8988T (cell line): ENCODE measurements at regions not wholly inside any gene's neighbourhood (a gene's known extent, or its start where the extent isn't known, plus 50 kb on each side); places are given as distances from the start of the nearest gene placed in this dataset.
"Not testable (repeated sequence)": the region's sequence is repeated elsewhere in the genome, so short reads cannot be mapped to it uniquely, and the experiment has no call there.

Source experiments
- DNase-seq: peaks from one replicate; pipeline ENCODE4 v3.0.0; 2011

- no peak for DNase-seq
Observed at GRCh38 chr5:97545886-97546535, 363.0 kb upstream of the RIOK2 start.

DNA sequence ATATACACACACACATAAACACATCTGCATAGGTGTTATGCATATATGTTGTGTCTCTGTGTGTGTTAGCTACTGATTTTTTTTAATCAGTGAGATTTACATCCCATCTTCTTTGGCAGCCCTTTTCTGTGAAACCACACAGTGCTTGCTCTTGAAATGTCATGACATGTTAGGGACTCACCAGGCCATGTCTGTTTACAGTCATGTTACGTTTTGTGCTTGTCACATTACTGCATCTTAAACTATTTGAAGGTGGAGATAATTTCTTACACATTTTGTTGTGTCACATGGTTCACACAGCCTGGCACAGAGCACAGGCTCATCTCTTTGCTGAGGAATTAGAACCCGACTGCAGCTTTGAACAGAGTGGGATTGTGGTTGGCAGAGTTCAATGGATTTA, 364.4 kb upstream of the RIOK2 start:
- DNase-seq: no peak

DNA sequence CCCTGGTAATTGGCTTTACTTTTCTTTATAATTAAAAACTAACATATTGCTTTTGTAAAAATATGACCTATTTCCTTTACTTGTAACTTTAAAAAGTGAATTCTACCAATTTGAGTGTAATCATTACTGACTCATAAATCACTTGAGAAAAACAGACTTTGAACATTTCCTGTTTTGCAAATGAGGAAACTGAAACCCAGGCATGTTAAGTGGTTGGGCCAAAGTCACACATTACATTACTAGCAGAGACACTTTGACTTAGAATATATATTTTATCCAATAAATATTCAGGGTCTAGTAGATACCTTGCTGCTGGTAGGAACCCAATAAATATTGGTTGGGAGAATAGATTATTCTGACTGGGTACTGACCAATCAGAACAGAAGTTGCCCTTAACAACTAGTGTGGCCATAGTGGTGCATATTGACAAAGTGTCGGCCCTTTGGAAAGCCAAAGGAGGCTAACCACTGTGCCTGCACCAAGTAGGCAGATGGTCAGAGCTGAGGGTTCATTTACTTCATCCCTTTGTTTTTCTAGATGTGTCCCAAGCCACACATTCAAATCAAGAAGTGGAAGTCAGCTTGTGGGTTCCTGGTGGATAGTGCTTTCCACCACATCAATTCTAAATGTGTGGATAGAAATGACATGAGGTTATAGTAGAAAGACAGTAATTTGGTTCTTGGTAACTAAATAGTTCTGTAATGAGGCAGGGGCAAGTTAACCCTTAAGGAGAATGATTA, 365.1 kb upstream of the RIOK2 start:
- no peak for DNase-seq

- no peak for DNase-seq
Observed at GRCh38 chr5:97548739-97549080, 365.7 kb upstream of the RIOK2 start.

- no peak for DNase-seq
Observed at GRCh38 chr5:97549496-97549895, 366.4 kb upstream of the RIOK2 start.

GRCh38 chr5:97550164-97550563, 367.1 kb upstream of the RIOK2 start:
- DNase-seq: no peak

DNA sequence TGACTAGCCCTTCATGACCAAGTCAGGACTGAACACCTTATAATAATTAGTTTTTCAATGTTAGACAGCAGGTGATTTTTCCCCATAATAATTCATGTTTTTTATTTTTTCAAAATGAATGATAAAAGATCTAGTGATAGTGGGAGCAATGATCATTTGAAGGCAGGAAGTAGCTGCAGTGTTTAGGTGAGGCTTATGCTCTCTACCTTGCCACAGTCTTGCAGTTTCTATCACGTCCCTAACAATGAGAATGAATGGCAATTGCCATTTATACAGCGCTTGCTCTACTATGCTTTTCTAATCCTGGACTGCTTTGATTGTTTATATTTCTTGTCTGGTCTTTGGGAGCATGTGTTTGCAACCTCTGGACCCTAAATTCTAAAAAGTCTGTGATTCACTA, 367.8 kb upstream of the RIOK2 start:
- DNase-seq: no peak

DNA sequence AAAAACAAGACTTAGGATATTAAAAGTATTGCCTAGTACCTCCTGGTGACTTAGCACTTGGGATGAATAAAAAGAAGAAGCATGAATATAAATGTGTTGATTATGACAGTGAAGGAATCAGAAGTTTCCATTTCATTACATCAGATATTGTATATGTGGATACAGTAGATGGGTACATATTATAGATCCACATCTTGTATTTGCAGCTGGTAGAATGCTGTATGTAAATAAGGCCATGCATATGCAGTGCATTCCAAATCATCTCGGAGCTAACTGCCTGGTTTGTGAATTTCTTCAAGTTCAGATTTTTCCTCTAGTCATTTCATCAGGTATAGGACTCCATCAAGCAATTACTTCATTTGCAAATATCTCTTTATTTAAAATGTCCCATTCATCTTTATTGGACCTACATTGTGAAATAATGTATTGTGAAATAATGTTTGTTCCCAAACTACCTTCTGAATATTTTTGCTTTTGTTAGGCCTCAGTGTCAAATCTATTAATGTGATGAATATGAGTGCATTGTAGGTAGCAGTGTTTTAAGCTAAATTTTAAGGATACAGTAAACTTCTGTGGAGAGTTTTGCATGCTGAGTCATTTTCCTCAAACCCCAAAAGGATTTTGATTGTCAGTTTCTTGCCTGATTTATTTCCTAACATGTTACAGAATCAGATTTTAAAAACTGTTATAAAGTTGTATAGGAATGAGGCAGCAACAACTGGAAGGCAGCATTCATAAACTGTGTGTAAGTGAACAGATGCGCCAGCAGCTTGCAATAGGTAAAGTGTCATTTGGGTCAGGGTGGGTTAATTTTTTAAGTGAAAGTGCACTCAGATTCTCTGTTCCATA, 370.8 kb upstream of the RIOK2 start:
- DNase-seq: no peak

DNA sequence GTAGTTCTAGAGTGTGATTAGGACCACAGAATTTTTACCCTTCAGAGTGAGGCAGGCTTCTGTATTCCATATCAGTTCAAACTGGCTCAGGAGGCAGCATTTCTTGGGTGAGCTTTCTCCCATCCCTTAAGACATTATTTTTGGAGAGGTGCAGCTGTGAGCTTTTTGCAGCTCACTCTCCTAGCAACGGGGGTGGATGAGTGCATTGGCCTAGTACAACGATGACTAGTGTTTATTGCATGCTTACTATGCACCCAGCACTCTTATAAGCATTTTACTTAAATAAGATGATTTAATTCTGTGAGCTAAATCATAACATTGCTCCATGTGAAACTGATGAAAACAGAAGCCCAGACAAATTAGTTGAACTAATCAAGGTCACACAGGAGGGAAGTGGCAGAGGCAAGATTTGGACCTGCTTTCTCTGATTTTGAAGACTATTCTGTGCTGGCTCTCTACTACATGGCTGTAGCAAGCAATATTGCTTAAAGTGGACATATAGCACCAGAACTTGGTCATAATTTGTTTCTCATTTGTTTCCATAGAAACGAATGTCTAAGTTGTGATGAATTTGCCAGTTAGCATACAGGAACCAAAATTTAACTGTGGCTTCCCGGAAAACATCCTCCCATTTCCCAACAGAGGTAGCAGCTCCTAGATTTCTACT, 372.1 kb upstream of the RIOK2 start:
- DNase-seq: no peak

DNA sequence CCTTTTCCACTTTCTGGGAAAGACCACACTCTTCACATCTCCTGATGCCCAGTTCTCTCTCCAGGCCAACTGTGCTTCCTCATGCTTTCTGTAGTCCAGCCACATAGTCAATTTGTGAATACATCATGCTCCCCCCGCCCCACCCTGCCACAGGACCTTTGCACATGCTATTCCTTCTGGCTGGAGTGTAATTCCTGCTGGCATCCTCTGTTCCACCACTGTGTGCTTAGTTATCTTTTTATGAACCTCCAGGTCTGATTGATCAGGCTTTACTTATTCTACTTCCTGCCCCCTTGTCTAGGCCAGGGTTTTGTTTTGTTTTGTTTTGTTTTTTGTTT, 372.6 kb upstream of the RIOK2 start:
- no peak for DNase-seq

- DNase-seq: no peak
Observed at GRCh38 chr5:97559827-97560598, 377.0 kb upstream of the RIOK2 start.

DNA sequence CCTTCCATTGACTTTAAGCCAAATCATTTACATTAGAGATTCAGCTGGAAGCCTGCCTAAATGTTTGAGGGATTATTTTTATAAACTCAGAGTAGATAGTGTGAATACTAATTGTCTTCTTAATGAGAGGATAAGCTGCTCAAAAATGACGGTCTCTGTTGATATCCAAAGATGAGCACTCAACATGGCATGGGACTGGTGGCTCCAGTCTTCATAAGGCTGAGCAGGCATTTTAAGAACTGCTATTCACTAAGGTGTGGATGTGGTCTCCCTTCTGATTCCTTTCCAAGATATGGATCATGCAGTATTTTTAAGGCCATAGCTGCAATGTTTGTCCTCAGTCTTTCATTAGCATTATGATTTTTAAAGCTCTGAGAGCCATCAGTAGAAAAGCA, 377.5 kb upstream of the RIOK2 start:
- DNase-seq: no peak

DNA sequence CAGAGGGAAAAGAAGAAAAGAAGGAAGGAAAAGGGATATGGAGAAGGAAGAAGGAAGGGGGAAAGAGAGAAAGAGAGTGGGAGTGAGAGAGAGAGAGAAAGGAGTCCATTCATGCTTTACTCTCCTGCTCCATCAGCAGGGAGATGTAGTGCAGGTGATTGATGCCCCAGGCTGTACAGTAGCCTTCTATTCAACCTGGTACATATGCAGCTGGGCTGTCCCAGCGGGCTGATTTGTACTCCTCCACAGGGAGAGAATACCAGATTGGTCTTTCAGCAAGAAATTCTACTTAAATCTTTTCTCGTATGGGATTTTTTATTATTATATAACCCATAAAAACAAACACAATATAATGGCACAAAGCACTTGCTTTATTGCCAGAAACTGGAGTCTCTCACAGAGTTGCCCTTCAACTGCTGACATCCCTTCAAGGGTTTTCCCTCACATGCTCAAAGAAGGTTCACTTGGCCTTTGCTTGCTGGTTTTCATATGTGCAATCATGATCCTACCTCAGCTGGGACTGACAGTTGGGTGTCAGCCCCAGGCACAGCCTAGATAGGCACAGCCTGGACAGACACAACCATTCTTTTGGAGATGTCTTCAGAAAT, 380.1 kb upstream of the RIOK2 start:
- no peak for DNase-seq

DNA sequence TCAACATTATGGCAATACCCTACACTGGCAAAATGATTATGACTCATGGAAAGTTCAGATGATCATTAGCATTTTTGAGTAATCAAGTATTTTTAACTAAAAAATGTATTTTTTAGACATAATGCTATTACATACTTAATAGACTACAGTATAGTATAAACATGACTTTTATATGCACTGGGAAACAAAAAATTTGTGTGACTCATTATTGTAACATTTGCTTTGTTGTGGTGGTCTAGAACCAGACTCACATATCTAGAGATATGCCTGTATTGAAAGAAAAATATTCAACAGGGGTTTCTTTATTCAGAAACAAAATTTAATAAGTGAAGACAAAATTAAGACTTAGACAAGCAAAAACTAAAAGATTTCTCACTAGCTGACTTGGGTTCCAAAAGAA, 385.3 kb upstream of the RIOK2 start:
- DNase-seq: no peak

- no peak for DNase-seq
Observed at GRCh38 chr5:97570242-97570641, 387.2 kb upstream of the RIOK2 start.

DNA sequence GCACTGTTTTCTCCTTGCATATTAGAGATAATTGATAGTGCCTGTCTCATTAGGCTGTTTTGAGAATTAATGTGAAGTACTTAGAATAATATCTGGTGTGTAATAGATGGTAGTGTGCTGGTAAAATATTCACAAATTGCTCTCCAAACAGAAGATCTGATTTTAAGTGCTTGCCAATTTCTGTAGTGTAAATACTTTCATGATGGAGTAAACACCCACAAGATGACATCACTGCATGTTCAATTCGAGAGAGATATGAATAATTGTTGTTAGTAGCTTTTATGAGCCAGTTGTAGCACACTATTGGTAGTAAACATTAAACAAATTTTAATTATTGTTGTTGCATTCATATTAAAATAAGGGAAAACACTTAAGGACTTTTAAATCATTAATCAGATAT, 392.3 kb upstream of the RIOK2 start:
- DNase-seq: no peak

- DNase-seq: no peak
Observed at GRCh38 chr5:97576956-97577355, 393.9 kb upstream of the RIOK2 start.

- DNase-seq: not testable (repeated sequence)
Observed at GRCh38 chr5:97579977-97580376, 396.9 kb upstream of the RIOK2 start.

DNA sequence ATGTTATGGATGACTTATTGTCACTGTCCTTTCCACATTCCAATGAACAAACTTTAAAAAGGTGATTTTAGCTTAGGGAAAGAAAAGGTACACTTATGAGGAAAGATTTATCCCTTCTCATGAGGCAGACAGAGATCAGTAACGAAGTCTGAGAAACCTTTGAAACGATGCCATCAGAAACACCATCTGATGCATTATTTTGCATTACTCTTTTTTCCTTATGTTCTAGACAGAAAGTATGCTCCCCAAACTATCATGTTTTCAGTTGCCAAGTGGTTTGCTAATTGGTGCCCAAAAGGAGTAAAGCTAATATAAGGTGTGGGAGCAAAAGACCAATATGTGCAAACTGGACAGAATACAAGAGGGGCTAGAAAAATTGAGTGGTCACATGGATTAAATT, 397.7 kb upstream of the RIOK2 start:
- DNase-seq: no peak

GRCh38 chr5:97591781-97592180, 408.7 kb upstream of the RIOK2 start:
- no peak for DNase-seq

DNA sequence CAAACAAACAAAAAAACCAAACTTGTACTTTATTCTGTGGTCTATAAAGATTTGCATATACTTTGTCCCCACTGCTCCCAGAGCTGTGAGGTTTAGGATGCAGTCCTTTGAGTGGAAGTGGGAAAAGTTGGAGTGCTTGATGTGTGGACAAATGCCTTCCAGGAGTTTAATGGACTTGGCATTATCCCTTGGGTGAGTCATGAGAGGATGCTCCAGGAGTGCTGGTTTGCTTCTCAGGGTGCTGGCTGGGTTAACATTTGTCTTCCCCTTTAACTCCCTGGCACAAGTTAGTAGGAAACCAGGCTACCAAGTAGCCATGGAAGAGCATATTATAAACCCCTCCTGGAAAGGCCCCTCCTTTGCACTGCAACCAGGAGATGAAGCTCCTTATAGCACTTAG, 417.4 kb upstream of the RIOK2 start:
- DNase-seq: no peak

- no peak for DNase-seq
Observed at GRCh38 chr5:97601651-97602050, 418.6 kb upstream of the RIOK2 start.
